KMS-11 (cell line): ENCODE measurements at regions not wholly inside any gene's neighbourhood (a gene's known extent, or its start where the extent isn't known, plus 50 kb on each side); places are given as distances from the start of the nearest gene placed in this dataset.
A peak's percentile ranks its signal among the peaks of the same experiment; 100 is the strongest.
"Not testable (repeated sequence)": the region's sequence is repeated elsewhere in the genome, so short reads cannot be mapped to it uniquely, and the experiment has no call there.

Experiments
- H2AFZ ChIP-seq: fragments of 200-600 bp; sonication (generic); 2 replicates; pipeline ENCODE4 v1.6.1; 2016; ENCODE audit warnings: antibody characterized with exemption, mixed run types, low read depth
- H3K27ac ChIP-seq: fragments of 200-600 bp; sonication (generic); 2 replicates; pipeline ENCODE4 v1.6.1; 2016; ENCODE audit warnings: mild to moderate bottlenecking, mixed run types
- H3K27me3 ChIP-seq: fragments of 200-600 bp; sonication (generic); 2 replicates; pipeline ENCODE4 v1.6.1; 2017; ENCODE audit warnings: mild to moderate bottlenecking, low read depth, mixed run types, moderate library complexity; ENCODE audit not compliant: insufficient read depth
- H3K36me3 ChIP-seq: fragments of 200-600 bp; sonication (generic); 2 replicates; pipeline ENCODE4 v1.6.1; 2017; ENCODE audit warnings: mild to moderate bottlenecking, mixed run types; ENCODE audit not compliant: insufficient read depth
- H3K4me1 ChIP-seq: fragments of 200-600 bp; sonication (generic); 2 replicates; pipeline ENCODE4 v1.6.1; 2016; ENCODE audit warnings: mild to moderate bottlenecking, low read depth, mixed run types; ENCODE audit not compliant: poor library complexity, severe bottlenecking
- H3K4me2 ChIP-seq: fragments of 200-600 bp; sonication (generic); 2 replicates; pipeline ENCODE4 v1.7.0; 2016; ENCODE audit warnings: mild to moderate bottlenecking, mixed run types
- H3K4me3 ChIP-seq: fragments of 200-600 bp; sonication (generic); IDR thresholded peaks from 2 replicates; pipeline ENCODE4 v1.6.1; 2017; ENCODE audit warnings: low read depth, low read length, mixed read lengths; ENCODE audit not compliant: insufficient read depth
- H3K79me2 ChIP-seq: fragments of 200-600 bp; sonication (generic); 2 replicates; pipeline ENCODE4 v1.6.1; 2016; ENCODE audit warnings: low read depth, mixed run types; ENCODE audit not compliant: insufficient read depth
- H3K9ac ChIP-seq: fragments of 200-600 bp; sonication (generic); 2 replicates; pipeline ENCODE4 v1.6.1; 2016; ENCODE audit warnings: mild to moderate bottlenecking, mixed run types
- H4K20me1 ChIP-seq: fragments of 200-600 bp; sonication (generic); 2 replicates; pipeline ENCODE4 v1.6.1; 2016; ENCODE audit warnings: mild to moderate bottlenecking, mixed run types; ENCODE audit not compliant: insufficient read depth
- CTCF ChIP-seq: fragments of 200-600 bp; sonication (generic); conservative IDR thresholded peaks from 2 replicates; pipeline ENCODE4 v1.6.1; 2017; ENCODE audit warnings: low read depth, mild to moderate bottlenecking, antibody characterized with exemption, low read length, moderate library complexity, mixed read lengths

- Histone ChIP-seq H3K4me1 (no peaks in the 10 kb centered on the region), H3K79me2 (no peaks in the 10 kb centered on the region), H4K20me1 (no peaks in the 10 kb centered on the region), H3K36me3 (no peaks in the 10 kb centered on the region), H3K27ac (no peak overlapping the region), H3K27me3 (no peaks in the 10 kb centered on the region), H3K9ac (no peak overlapping the region), H3K4me3 (no peak overlapping the region), H2AFZ (no peak overlapping the region), H3K4me2 (no peak overlapping the region)
- no peak for TF ChIP-seq CTCF
Measured at GRCh38 chr16:29107299-29107698, 122.4 kb downstream of the LAT start.

- H3K4me3 ChIP-seq, H3K79me2 ChIP-seq, H3K27me3 ChIP-seq, H3K27ac ChIP-seq, H3K36me3 ChIP-seq, H3K4me1 ChIP-seq, H3K4me2 ChIP-seq, H4K20me1 ChIP-seq, H2AFZ ChIP-seq, H3K9ac ChIP-seq: not testable (repeated sequence)
Measured at GRCh38 chr16:29106259-29106908, 121.5 kb downstream of the LAT start.

DNA sequence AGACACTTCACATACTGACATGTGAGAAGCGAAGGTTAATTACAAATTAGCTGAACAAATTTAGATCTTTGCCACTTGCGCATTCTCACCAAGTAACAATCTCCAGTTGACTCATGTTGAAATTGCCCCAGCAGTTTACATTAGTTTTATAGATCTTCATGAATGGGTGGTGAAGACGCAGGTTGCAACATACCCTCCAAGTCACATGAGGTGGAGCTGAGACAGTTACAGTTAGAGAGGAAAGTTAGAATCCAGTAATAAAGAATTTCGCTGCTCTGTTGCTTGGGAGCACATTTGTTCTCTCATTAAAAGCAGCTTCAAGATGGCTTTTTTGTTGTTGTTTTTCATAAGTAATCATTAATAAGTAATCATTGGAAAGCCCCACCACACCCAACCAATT, 119.7 kb downstream of the LAT start:
- not testable (repeated sequence) for H3K79me2 ChIP-seq, H3K4me1 ChIP-seq, H3K27ac ChIP-seq, H3K36me3 ChIP-seq, H3K9ac ChIP-seq, H3K27me3 ChIP-seq, H3K4me3 ChIP-seq, H4K20me1 ChIP-seq, H2AFZ ChIP-seq, H3K4me2 ChIP-seq

- H2AFZ ChIP-seq, H3K27me3 ChIP-seq, H3K4me3 ChIP-seq, H3K36me3 ChIP-seq, H3K4me2 ChIP-seq, H3K27ac ChIP-seq, H3K9ac ChIP-seq, H4K20me1 ChIP-seq, H3K79me2 ChIP-seq: not testable (repeated sequence)
- H3K4me1 ChIP-seq, result peaks cover 16% of the 10 kb centered on the region
Measured at GRCh38 chr16:29097965-29098364, 113.1 kb downstream of the LAT start.

DNA sequence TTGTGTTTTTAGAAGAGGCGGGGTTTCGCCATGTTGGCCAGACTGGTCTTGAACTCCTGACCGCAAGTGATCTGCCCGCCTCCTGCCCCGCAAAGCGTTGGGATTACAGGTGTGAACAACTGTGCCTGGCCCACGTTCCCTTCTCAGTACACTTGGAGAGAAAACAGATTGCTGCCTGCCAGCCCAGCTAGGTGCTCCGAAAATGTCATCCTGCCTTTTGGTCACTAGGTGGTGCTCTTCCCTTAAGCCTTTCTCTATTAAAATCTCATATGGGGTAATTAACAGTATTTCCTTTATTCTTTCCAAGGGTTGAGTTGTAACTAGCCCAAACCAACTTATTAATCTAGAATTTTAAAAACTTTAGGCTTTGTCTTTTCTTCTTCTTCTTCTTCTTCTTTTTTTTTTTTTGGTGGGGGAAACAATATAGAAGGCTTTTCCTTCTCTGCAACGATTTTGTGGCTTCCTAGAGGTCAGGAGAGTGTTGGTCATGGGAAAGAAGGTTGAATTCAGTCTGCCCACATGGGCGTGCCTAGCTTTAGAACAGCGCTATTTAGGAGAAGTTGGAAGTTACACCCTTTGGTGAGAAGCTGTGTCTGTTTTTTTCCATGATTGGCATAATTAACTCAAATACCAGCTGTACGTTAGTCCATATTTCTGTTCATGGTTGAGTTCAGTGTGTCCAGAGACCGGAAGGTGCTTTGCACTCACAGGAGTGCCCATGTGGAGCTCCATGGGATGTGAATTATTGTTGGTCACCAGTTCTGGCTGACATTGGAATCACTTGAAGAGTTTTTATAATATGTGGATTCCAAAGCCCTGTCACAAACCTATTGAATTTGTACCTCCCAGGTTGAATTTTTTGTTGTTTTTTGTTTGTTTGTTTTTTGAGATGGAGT, 110.1 kb downstream of the LAT start:
- not testable (repeated sequence) for H3K27me3 ChIP-seq, H3K27ac ChIP-seq, H3K4me3 ChIP-seq, H3K9ac ChIP-seq, H3K79me2 ChIP-seq, H3K36me3 ChIP-seq, H4K20me1 ChIP-seq
- Histone ChIP-seq H3K4me2 (peak overlapping the region; percentile 64; the same call in 1 of the 2 replicates), H2AFZ (peak overlapping the region; percentile 55; the same call in 1 of the 2 replicates), H3K4me1 (peaks cover 16% of the 10 kb centered on the region)

GRCh38 chr16:29094325-29094724, 109.5 kb downstream of the LAT start:
- H4K20me1 ChIP-seq, H3K36me3 ChIP-seq, H3K9ac ChIP-seq, H3K27ac ChIP-seq, H3K79me2 ChIP-seq, H3K27me3 ChIP-seq, H3K4me3 ChIP-seq: not testable (repeated sequence)
- H3K4me2 ChIP-seq, result peak overlapping the region; percentile 64; the same call in 1 of the 2 replicates
- H3K4me1 ChIP-seq, result peaks cover 16% of the 10 kb centered on the region
- H2AFZ ChIP-seq, result peak overlapping the region; percentile 55; the same call in 1 of the 2 replicates

- not testable (repeated sequence) for H2AFZ ChIP-seq, H3K9ac ChIP-seq, H4K20me1 ChIP-seq, H3K36me3 ChIP-seq, H3K27ac ChIP-seq, H3K4me1 ChIP-seq, H3K27me3 ChIP-seq, H3K4me2 ChIP-seq, H3K4me3 ChIP-seq, H3K79me2 ChIP-seq
Measured at GRCh38 chr16:29089679-29090078, 104.8 kb downstream of the LAT start.

DNA sequence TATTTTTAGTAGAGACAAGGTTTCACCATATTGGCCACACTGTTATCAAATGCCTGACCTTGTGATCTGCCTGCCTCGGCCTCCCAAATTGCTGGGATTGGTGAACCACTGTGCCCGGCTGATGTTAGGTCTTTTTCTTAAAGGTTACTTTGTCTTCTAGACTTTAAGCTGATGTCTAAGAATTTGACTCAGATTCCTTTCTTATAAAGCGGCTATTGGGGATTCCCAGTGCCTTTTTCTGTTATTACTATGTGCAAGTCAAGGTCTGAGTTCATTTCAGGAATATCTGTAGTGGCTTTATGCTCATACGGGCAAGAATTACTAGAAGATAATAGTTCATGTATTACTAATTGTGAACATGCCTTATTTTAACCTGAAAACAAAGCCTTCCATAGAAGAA, 102.8 kb downstream of the LAT start:
- not testable (repeated sequence) for H3K9ac ChIP-seq, H3K36me3 ChIP-seq, H3K27me3 ChIP-seq, H3K27ac ChIP-seq, H3K4me2 ChIP-seq, H3K4me3 ChIP-seq, H2AFZ ChIP-seq, H4K20me1 ChIP-seq, H3K4me1 ChIP-seq, H3K79me2 ChIP-seq

GRCh38 chr16:29081829-29082639, 97.2 kb downstream of the LAT start:
- not testable (repeated sequence) for H3K4me3 ChIP-seq, H3K79me2 ChIP-seq, H3K9ac ChIP-seq, H3K4me1 ChIP-seq, H3K27ac ChIP-seq, H2AFZ ChIP-seq, H3K36me3 ChIP-seq, H3K27me3 ChIP-seq, H4K20me1 ChIP-seq, H3K4me2 ChIP-seq
